ENCODE measurements at regions not wholly inside any gene's neighbourhood (a gene's known extent, or its start where the extent isn't known, plus 50 kb on each side); places are given as distances from the start of the nearest gene placed in this dataset.

DNA sequence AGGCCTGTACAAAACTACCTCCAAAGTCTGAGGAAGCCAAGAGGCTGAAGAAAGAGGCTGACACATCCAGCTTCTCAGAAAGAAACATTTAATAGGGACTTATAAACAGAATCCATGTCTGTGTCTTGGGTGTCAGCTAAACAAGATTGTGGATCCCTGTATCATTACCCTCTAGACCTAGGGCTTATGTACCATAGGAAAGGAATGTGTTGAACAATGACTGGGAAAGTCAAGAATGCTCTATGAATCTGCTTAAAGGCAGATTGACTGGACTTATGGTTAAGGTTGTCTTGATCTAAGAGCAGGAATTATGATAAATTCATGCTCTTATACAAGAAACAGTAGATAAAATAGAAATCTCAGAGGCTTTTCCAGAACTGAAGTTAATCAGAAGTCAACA, 335.7 kb upstream of the RPS23 start:
- TF ChIP-seq CTCF (IDR thresholded peaks at IDR 0.05; ENCODE audit: borderline replicate concordance, extremely low read depth, low read length, poor library complexity, severe bottlenecking) (no peak), EZH2 (IDR thresholded peaks at IDR 0.05; ENCODE audit: borderline replicate concordance, low read depth, low read length, severe bottlenecking) (no peak)

All from DND-41 (cell line).